Fibroblast of skin of left biceps (primary cell): ENCODE measurements at regions not wholly inside any gene's neighbourhood (a gene's known extent, or its start where the extent isn't known, plus 50 kb on each side); places are given as distances from the start of the nearest gene placed in this dataset.

Experiments used
- DNase-seq, 2 experiments: peaks; one replicate each; pipeline ENCODE4 v3.0.0-alpha.2; 2013; ENCODE audit warnings: low read depth in 2 of 2

GRCh38 chr15:29377161-29377560 lies 107.5 kb upstream of the NSMCE3 start:
- no peak for DNase-seq

- no peak for DNase-seq
Observed at GRCh38 chr15:29376590-29376989, 107.0 kb upstream of the NSMCE3 start.

GRCh38 chr15:29369261-29369660 lies 99.6 kb upstream of the NSMCE3 start:
- no peak for DNase-seq

- peak; percentile 55 to 59 for DNase-seq
Observed at GRCh38 chr15:29364426-29365078, 94.9 kb upstream of the NSMCE3 start.

GRCh38 chr15:29361560-29361959 lies 91.9 kb upstream of the NSMCE3 start:
- DNase-seq = no peak

- no peak for DNase-seq
Observed at GRCh38 chr15:29360152-29360551, 90.5 kb upstream of the NSMCE3 start.

- no peak for DNase-seq
Observed at GRCh38 chr15:29356786-29357185, 87.2 kb upstream of the NSMCE3 start.

GRCh38 chr15:29355477-29355876 lies 85.9 kb upstream of the NSMCE3 start:
- no peak for DNase-seq

- DNase-seq = no peak
Observed at GRCh38 chr15:29352402-29352801, 82.8 kb upstream of the NSMCE3 start.

GRCh38 chr15:29349196-29349595 lies 79.6 kb upstream of the NSMCE3 start:
- DNase-seq = no peak

GRCh38 chr15:29348336-29348914 lies 78.8 kb upstream of the NSMCE3 start:
- DNase-seq = peak; percentile 9 to 15

- no peak for DNase-seq
Observed at GRCh38 chr15:29346998-29347397, 77.4 kb upstream of the NSMCE3 start.

- no peak for DNase-seq
Observed at GRCh38 chr15:29345549-29346525, 76.2 kb upstream of the NSMCE3 start.

GRCh38 chr15:29344474-29344873 lies 74.9 kb upstream of the NSMCE3 start:
- no peak for DNase-seq

- DNase-seq = no peak
Observed at GRCh38 chr15:29343229-29343628, 73.6 kb upstream of the NSMCE3 start.

GRCh38 chr15:29342201-29342600 lies 72.6 kb upstream of the NSMCE3 start:
- DNase-seq = no peak

- peak; percentile 41 to 53 for DNase-seq
Observed at GRCh38 chr15:29337156-29337959, 67.7 kb upstream of the NSMCE3 start.

GRCh38 chr15:29334544-29334943 lies 64.9 kb upstream of the NSMCE3 start:
- no peak for DNase-seq

GRCh38 chr15:29333261-29333660 lies 63.6 kb upstream of the NSMCE3 start:
- no peak for DNase-seq

GRCh38 chr15:29331669-29332068 lies 62.0 kb upstream of the NSMCE3 start:
- no peak for DNase-seq

GRCh38 chr15:29331071-29331470 lies 61.4 kb upstream of the NSMCE3 start:
- DNase-seq = no peak

- DNase-seq = peak in 1 of 2 experiments; percentile 8
Observed at GRCh38 chr15:29324746-29325145, 55.1 kb upstream of the NSMCE3 start.
